ENCODE measurements at regions not wholly inside any gene's neighbourhood (a gene's known extent, or its start where the extent isn't known, plus 50 kb on each side); places are given as distances from the start of the nearest gene placed in this dataset.

DNA sequence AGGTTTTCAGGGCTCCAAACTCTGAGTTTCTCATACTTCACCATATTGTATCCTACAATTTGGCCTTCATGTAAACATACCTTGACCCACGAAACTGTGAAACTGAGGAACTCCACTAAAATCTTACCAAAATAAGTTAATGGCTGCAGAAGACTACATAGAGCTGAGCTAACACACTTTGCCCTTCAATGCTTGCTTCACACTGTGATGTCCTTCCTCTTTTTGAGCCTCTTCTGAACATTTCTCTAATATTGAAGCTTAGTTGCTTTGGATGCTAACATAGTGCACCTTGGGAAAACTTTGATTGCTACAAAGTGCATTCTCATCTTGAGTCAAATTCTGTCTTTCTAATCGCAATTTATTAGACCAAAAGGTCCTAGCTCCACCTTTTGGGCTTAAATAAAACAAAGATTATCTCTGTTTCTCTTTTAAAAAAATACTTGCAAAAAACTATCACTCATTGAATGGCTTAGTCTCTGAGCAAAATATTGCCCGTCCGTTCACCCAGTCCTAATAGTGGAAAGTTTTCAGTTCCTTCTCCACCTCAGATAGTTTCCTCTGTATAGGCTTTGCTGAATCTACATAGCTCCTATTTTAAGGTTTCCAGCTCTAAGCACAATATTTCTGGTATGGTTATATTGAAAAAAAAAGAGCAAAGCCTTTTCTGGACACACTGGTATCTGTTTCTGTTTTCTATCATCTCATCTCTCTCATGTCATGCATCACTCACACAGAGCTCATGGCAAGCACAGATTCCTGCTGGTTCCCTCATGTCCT is 494.6 kb downstream of the RFPL4B start:
- TF ChIP-seq, protein P1, sequence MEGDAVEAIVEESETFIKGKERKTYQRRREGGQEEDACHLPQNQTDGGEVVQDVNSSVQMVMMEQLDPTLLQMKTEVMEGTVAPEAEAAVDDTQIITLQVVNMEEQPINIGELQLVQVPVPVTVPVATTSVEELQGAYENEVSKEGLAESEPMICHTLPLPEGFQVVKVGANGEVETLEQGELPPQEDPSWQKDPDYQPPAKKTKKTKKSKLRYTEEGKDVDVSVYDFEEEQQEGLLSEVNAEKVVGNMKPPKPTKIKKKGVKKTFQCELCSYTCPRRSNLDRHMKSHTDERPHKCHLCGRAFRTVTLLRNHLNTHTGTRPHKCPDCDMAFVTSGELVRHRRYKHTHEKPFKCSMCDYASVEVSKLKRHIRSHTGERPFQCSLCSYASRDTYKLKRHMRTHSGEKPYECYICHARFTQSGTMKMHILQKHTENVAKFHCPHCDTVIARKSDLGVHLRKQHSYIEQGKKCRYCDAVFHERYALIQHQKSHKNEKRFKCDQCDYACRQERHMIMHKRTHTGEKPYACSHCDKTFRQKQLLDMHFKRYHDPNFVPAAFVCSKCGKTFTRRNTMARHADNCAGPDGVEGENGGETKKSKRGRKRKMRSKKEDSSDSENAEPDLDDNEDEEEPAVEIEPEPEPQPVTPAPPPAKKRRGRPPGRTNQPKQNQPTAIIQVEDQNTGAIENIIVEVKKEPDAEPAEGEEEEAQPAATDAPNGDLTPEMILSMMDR (IDR thresholded peaks at IDR 0.05), result no peak
- no peak for ATAC-seq (ENCODE audit: low FRiP score)
- DNase-seq (ENCODE audit: low spot score), result no peak

- DNase-seq (ENCODE audit: low spot score) (no peak), ATAC-seq (ENCODE audit: low FRiP score) (no peak)
- TF ChIP-seq, protein P1 (IDR thresholded peaks at IDR 0.05), result no peak
These were observed 495.2 kb downstream of the RFPL4B start for GRCh38 chr6:112842330-112842685.

- no peak for DNase-seq (ENCODE audit: low spot score)
- ATAC-seq (ENCODE audit: low FRiP score), result no peak
- TF ChIP-seq, protein P1 (IDR thresholded peaks at IDR 0.05), result no peak
These were observed 499.6 kb downstream of the RFPL4B start for GRCh38 chr6:112846681-112847080.

DNA sequence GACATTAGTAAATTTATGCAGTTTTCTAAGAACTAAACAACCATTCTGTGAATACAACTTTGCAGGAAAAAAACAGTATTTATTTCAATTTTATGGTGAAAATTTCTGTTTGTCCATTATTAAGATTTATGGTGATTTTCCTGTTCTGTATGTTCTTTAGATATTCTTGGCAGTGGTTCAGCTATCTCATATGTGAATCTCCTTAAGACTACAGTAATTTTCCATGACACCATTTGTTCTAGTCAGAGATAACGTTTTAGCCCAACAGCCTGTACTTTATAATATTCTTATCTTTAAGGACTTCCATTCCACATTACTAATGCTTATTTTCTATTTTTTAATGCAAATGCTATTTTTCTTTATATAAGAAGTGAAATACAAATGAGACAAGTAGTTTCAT is 504.0 kb downstream of the RFPL4B start:
- DNase-seq (ENCODE audit: low spot score), result no peak
- ATAC-seq (ENCODE audit: low FRiP score), result no peak
- TF ChIP-seq, protein P1 (IDR thresholded peaks at IDR 0.05), result no peak

DNA sequence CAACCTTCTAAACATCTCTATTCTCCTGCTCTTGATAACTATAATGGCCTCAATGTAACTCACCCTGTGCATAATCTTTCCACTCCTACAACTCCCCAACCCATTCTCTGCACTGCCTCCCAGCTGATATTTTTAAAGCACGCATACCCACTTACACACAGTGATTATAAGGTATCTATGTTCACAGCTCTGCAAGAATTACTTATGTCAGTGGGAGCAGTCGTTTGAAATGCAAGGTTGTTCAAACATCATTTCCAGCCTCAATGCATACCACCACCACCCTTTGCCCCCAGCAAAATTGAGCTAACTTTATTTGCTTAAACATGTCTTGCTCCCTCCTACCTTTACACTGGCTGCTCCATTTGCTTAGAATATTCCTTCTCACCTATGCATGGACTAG is 506.0 kb downstream of the RFPL4B start:
- DNase-seq (ENCODE audit: low spot score) (no peak), ATAC-seq (ENCODE audit: low FRiP score) (no peak)
- TF ChIP-seq, protein P1 (IDR thresholded peaks at IDR 0.05), result no peak

DNA sequence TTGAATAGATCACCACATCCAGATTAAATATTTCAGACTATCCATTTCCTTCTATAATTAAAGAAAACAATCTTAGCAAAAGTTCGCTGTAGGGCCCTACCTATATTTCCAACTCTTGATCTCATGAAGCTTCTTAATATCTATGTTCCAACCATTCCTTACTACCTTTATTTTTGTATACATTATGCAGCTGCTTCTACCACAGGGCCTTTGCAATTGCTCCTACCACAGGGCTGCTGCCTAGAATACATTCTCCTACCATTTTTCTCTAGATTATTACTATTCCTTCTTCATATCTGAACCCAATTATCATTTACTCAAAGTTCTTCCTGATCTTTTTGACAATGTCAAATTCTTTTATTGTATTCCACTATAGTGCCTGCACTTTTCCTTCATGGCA is 516.6 kb downstream of the RFPL4B start:
- TF ChIP-seq, protein P1 (IDR thresholded peaks at IDR 0.05), result no peak
- ATAC-seq (ENCODE audit: low FRiP score) (no peak), DNase-seq (ENCODE audit: low spot score) (no peak)

- TF ChIP-seq, protein P1 (IDR thresholded peaks at IDR 0.05), result no peak
- DNase-seq (ENCODE audit: low spot score) (no peak), ATAC-seq (ENCODE audit: low FRiP score) (no peak)
These were observed 518.0 kb downstream of the RFPL4B start for GRCh38 chr6:112865131-112865530.
